NCI-H748 (cell line): ENCODE measurements at regions not wholly inside any gene's neighbourhood (a gene's known extent, or its start where the extent isn't known, plus 50 kb on each side); places are given as distances from the start of the nearest gene placed in this dataset.
"Not testable (repeated sequence)": the region's sequence is repeated elsewhere in the genome, so short reads cannot be mapped to it uniquely, and the experiment has no call there.

Experiments
- DNase-seq: peaks from one replicate; lab custom pipeline; 2025; ENCODE audit not compliant: unreplicated experiment; lab: John Stamatoyannopoulos, UW

DNA sequence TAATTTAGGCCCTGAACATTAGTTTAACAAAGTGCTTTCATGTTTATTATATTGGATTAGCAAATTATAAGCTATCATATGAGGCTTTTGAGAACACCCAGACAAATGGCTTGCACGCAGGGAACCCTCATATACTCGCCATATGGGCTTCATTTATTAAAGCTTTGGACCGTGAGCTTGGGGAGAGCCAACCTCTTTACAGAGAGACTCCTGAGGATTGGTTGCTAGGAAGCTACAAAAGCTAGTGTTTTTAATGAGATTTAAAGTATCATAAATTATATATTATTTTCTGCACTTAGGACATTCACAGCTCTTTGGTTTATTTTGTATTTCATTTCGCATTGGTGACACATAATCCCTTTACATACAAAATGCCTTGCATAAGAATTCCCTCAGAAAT is 193.8 kb upstream of the TOX3 start:
- DNase-seq, result no peak

DNA sequence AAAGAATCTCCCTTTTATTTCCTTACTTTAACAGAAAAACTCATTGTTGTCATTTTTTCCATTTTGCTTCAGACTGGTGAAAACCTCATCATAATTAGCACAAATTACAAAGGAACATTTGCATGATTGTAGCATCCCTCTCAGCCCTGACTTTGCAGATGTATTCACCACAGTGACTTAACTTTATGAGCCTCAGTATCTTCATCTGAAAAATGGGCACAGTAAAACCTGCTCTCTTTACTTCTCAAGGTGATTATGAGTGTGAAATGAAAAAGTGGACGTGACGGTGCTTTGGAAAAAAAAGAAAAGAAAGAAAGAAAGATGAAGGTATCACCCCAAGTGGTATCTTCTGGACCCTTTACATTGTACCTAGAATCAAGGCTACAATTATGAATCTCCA is 193.4 kb upstream of the TOX3 start:
- DNase-seq, result no peak

DNA sequence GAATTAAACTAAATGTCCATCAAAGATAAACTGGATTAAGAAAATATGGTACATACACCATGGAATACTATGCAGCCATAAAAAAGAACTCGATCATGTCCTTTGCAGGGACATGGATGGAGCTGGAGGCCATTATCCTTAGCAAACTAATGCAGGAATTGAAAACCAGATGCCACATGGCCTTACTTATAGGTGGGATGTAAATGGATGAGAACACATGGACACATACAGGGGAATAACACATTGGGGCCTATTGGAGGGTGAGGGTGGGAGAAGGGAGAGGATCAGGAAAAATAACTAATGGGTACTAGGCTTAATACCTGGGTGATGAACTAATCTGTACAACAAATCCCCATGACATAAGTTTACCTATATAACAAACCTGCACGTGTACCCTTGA is 192.0 kb upstream of the TOX3 start:
- not testable (repeated sequence) for DNase-seq

DNA sequence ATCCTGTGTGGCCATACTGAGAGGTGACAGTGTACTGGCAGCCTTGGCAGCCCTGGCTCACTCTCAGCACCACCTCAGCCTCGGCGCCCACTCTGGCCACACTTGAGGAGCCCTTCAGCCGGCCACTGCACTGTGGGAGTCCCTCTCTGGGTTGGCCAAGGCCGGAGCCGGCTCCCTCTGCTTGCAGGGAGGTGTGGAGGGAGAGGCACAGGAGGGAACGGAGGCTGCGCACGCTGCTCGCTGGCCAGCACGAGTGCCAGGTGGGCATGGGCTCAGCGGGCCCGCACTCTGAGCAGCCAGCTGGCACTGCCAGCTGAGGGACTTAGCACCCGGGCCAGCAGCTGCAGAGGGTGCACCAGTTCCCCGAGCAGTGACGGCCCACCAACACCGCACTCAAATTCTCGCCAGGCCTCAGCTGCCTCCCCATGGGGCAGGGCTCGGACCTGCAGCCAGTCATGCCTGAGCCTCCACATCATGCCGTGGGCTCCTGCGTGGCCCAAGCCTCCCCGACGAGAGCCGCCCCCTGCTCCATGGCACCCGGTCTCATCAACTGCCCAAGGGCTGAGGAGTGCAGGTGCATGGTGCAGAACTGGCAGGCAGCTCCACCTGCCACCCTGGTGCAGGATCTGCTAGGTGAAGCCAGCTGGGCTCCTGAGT is 184.4 kb upstream of the TOX3 start:
- DNase-seq, result no peak

DNA sequence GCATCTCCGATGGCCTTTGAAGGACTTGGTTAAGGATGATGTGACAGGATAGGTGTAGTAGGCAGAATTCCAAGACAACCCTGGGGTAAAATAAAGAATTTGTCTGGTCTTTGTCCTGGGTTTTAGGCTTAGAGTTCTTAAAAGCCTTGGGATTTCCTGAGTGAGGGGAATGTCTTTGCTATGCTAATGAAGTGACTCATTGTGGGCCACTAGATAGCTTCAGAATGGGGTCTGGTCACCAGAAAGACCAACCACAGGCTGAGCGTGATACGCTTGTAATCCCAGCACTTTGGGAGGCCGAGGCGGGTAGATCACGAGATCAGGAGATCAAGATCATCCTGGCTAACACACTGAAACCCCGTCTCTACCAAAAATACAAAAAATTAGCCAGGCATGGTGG is 182.8 kb upstream of the TOX3 start:
- no peak for DNase-seq

DNA sequence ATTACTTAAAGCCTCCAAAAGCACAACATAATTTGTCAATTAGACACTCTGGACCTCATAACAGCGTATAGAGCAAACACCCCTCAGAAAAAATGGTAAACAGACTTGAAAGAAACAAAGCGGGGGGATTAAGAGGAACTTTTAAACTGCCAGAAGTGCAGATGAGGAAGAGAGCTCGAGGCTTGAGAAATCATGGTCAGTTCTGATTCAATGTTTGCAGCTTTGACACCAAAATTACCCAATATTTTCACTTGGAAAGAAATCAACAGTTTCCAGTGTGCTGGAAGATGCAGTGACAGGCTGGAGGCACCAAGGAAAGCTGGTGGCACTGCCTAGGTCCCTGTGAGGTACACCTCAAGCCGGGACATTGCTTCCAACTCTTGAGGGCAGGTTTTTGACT is 180.9 kb upstream of the TOX3 start:
- peak; percentile 42 for DNase-seq

DNA sequence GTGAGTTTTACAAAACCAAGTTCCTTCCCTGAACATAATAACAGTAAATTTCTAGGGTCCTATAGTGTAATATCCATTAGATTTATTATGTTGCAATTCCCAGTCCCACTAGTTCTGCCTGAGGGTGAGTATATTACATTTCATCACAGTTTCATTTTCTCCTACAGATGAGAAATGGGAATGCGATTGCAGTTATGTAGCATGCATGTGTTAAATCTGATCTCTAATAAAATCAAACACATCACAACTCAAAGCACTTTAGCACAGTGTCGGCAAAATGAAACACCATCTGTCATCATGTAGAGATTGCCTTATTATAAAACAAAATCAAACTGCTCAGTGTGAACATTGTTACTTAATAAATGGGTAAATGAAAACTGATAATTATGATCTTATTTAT is 180.5 kb upstream of the TOX3 start:
- peak; percentile 42 for DNase-seq

DNA sequence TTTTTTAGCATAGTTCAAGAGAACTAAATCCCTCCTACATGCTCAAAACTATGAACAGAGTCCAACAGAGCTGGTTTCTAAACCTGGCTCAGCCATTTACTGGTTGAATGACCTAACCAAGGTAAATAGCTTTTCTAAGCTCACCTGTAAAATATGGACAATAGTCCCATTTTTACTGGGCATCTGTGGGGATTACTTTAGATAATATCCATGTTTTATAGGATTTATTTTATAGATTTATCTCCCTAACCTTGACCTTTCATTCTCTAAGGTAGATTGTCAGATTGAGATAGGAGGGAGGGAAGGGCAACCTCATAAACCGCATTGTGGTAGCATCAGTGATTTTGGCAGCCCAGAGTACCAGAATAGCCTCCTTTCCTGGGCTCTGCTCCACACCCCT is 178.5 kb upstream of the TOX3 start:
- no peak for DNase-seq

DNA sequence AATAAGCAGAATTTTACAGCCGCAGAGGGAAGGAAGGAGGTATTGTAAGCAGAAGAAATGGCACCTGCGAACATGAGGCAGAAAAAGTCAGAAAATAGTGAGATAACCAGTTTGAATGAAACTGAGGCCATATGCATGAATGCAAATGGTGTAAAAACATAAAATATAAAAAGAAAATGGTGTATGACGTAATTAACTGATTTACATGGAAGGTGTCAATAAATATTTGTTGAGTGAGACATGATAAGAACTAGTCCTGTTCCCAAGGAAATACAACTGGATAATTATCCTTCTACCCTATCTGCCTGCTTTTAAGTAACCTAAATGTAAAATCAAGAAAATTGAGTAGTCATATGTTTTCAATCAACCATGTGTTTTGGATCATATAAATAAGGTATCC is 178.1 kb upstream of the TOX3 start:
- DNase-seq, result no peak

DNA sequence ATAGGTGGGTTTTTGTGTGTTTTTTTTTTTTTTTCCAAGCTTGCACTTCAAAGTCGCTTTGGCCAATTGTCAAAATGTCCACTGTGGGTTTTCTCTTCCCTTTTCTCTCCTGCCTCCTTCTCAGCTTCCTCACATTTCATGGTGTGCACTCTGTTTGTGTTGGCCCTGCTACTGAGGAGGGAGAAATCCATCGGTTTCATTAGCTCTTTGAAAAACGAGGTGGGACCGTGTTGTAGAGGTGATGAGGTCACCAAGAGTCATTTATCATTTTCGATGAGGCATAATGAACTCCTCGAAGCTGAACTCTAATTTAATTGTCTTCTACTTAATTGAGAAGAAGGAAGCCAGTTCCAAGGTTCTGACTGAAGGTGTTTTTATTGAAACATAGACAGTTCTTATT is 174.4 kb upstream of the TOX3 start:
- peak; percentile 12 for DNase-seq

DNA sequence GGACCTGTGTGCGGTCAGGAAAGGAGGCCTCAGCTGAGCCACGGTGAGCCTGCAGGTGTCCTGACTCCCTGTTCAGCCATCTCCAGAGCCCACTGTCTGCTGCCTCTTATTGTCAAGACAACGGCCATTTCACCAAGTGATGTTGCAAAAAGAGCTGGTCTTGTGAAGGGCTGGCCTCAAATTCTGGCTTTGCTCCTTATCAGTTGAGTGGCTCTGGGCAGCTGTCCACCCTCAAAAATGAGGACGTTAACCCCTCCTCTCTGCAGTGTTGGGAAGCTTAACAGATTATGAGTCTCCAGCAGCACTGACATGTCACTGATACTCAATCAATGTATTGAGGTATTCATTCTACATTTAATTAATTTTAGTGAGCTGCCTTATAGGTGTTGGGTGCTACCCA is 171.1 kb upstream of the TOX3 start:
- no peak for DNase-seq

DNA sequence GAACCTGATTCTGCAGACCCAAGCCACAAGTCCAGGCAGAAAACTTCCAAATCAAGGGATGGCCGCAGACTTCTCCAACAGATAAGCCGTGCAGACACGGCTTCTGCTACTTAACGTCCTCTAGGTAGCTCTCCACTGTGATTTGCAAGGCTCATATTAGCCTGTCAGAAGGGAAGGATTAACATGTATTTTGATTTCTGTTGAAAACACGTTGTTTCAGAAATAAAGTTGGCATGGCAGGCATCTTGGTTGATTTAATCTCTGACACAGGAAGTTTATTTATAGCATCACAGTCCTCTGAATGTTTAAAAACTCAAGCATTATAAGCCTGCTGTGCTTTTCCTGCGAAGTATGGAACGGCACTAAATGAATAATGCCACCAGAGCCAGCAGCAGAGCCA is 166.8 kb upstream of the TOX3 start:
- DNase-seq, result no peak

DNA sequence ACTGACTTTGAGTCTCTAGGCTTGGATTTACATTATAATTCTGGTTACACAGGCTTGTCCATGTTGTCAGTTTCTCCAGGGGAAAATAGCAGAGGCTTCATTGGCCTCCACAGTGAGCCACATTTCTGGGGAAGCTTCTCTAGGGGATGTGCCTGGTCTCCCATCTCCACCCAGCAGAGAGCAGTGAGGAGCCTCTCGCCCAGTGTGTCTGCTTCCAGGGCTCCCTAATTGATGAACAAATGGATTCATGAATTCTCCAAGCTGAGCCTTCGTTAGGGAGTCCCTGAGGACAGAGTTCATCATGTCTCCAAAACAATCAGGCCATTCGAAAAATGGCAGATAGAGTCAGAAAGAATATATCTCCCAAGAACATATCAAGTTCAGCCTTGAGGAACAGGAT is 162.4 kb upstream of the TOX3 start:
- DNase-seq, result no peak

DNA sequence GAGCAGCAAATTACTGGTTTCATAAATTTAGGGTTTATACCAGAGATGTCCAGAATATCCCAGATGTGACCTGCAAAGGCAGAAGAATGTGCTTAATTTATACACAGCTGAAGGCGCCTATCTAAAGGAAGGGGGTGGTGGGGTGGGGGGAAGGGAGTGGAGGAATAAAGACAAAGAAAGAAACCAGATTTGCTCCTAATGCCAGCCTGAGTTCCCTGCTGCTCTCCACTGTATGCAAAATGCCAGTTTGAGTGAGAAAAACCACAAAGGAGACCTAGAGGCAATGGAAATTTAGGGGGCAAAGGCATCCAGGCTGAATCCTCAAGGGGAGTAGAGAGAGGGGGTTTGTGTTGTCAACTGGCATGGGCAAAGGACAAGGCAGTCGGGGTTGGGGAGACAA is 161.5 kb upstream of the TOX3 start:
- DNase-seq, result no peak

DNA sequence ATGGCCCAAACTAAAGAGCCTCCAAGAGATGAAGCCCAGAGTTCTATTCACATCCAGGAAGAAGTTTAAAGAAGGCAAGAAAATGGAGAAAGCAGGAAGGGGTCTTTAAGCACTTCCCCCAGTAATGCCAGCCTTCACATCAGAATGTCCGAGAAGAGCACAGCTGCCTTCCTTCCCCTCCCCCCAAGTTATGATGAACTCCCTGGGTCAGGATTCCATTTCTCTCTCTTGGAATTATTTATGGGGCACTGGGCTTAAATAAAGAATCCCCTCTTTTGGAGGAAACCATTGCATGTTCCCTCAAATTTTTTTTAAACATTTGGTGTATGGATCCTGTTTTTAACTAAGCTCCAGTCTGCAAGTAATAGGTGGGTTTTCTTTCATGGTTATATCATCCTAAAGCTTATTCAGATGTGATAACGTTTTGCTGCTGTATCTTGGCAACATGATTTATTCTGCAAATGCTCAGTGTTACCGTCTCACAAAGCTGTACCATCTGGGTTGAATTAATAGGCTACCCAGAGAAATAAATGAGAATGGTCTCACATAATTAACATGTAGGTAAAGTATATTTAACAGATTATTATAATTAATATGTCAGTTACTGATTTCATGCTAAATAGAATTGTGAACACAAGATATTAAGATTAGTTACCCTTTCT is 160.9 kb upstream of the TOX3 start:
- no peak for DNase-seq

DNA sequence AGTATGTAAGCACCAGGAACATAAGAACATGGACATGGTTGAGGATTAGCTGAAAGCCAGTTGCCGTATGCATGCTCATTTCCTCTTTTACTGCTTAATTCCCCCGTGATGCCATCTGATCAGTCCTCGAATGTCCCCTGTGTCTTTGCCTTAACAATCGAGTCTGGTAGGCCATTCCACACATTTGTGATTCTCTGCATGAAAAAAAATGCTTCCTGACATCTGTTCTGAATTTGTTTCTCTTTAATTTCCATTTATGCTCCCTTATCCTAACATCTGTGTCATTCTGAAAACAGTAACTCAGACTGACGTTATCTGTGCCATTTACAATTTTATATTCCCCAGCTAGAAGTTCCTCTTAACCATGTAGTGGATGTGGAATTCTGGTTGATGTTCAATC is 158.2 kb upstream of the TOX3 start:
- DNase-seq, result no peak

DNA sequence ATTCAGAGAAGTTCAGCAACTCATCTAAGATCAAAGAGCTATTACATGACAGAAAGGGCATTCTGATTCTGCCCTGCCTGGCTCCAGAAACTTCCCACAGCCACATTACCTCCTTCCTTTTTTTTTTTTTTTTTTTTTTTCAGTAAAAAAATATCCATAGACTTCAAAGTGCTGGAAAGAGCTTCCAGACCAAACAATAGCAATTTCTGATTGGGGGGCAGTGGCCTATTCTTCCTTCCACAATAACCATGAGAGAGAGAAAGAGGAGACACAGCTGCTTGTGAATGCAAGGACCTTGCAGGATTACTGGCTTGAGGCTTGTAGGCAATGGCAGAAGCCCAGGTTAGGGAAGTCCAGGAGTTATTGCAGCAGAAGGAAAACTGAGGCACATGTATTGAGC is 151.0 kb upstream of the TOX3 start:
- DNase-seq, result no peak

DNA sequence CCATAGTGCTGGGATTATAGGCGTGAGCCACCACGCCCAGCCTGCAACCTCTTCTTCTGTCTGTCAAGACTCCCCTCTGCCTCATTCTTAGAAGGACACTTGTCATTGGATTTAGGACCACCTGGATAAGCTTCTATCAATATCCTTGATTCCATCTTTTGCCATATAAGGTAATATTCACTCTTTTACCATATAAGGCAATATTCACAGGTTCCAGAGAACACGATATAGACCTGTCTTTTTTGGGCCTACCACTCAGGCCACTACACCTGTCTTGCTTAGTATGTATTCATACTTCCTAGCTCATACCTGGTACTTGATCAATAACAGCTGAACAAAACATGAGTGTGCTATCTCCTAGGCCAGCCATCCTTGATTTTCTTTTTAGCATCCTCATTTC is 149.2 kb upstream of the TOX3 start:
- DNase-seq, result no peak

DNA sequence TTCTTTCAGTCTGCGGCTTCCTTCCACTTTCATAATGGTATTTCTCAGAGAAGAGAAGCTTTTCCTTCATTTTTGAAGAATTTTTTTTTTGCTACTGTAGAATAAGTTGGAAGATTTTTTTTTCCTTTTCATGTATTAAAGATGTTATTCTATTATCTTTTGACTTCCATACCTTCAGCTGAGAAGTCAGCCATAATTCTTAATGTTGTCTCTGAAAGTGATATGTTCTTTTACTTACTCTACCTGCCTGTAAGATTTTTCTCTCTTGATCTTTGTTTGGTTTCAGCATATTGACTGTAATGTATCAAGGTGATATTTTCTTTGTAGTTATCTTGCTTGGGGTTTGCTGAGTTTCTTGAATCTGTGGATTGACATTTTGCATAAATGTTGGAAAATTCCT is 143.5 kb upstream of the TOX3 start:
- DNase-seq, result no peak

DNA sequence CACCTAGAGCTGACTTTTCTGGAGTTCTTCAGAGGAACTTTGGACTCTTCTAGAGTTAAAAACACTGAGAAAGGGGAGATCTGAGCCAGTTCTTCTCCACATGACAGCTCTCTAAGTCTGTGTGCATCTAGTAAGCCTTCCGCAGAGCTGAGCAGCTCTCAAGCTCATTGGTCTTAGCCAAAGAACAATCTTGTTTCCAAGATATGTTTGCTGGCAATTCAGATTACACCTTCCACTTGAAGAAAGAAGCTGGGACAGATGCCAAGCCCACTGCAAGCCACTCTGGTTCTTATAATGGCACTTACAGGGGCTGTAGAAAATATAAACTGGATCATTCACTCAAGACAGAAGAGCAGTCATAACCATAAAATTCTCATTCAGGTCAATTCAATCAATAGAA is 134.1 kb upstream of the TOX3 start:
- no peak for DNase-seq

DNA sequence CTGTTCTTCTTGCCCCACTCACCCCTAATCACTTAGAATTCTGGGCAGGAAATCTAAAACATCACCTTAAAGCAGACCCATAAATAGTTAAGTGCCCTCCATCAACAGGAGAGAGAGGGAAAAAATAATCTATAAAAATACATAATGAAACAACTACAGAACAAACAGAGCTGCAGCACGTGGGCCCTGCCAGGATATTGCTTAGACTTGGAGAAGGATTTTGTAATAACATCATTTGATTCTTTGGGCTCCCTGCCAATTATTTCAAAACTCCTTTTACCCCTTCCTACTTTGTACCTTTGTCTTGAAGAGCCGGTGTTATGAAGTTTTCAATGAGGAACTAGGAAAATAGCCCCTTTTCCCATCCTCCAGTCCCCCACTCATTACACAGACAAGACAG is 130.6 kb upstream of the TOX3 start:
- DNase-seq, result no peak

DNA sequence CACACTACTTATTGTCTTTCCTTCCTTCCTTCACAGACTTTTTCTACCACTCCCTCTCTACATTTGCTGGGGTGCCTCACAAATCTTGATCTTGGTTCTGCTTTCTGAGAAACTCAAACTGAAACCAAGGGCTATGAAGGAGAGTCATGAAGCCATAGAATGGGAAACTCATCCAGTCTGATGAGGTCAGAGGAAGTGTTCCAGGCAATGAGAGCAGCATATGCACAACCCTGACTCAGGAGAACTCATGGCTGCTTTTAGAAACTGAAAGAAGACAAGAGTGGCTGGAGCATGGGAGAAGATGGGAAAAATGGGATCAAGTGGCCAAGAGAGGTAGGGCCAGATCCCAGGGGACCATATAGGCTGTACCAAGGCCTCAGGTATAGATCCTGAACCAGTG is 130.0 kb upstream of the TOX3 start:
- DNase-seq, result no peak

DNA sequence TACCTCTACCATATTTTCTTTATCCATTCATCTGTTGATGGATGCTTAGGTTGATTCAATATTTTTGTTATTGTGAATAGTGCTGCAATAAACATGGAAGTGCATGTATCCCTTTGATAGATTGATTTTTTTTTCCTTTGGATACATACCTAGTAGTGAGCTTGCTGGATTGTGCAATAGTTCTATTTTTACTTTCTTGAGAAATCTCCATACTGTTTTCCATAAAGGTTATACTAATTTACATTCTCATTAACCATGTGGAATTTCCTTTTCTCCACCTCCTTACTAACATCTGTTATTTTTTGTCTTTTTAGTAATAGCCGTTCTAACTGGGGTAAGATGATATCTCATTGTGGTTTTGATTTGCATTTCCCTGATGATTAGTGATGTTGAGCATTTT is 124.6 kb upstream of the TOX3 start:
- DNase-seq, result no peak
